ENCODE measurements at regions not wholly inside any gene's neighbourhood (a gene's known extent, or its start where the extent isn't known, plus 50 kb on each side); places are given as distances from the start of the nearest gene placed in this dataset.

GRCh38 chr1:192045131-192045530 lies 113.1 kb upstream of the RGS18 start:
- TF ChIP-seq CTCF (IDR thresholded peaks at IDR 0.05) (no peak), POLR2A (IDR thresholded peaks at IDR 0.05) (no peak)
